PC-3 (cell line): ENCODE measurements at regions not wholly inside any gene's neighbourhood (a gene's known extent, or its start where the extent isn't known, plus 50 kb on each side); places are given as distances from the start of the nearest gene placed in this dataset.

Experiments
- ATAC-seq: fragments of 200-7000 bp; cut with Tn5 transposase; 2 replicates; pipeline ENCODE4 v1.9.1; 2020; ENCODE audit warnings: mild to moderate bottlenecking, moderate library complexity
- BruUV-seq: library from RNA; stranded (reverse); fragments of 400-500 nt; replicated peaks from 2 replicates; lab custom pipeline; 2021; lab: Mats Ljungman, UMichigan
- CTCF ChIA-PET: fragments of 300-600 bp; sonication (Branson Sonifier 250); formaldehyde crosslinking; loops from one replicate; lab custom pipeline; 2022; ENCODE audit warnings: antibody characterized with exemption; lab: Charles Lee
- POLR2A ChIA-PET: fragments of 300-600 bp; sonication (Branson Sonifier 250); formaldehyde crosslinking; loops from one replicate; lab custom pipeline; 2022; ENCODE audit warnings: antibody characterized with exemption; ENCODE audit not compliant: unreplicated experiment; lab: Charles Lee
- DNase-seq: peaks from one replicate; pipeline ENCODE4 v3.0.0-alpha.2; 2015
- H2AFZ ChIP-seq: fragments of 300-600 bp; sonication (generic); 2 replicates; pipeline ENCODE4 v1.6.0; 2016; ENCODE audit warnings: antibody characterized with exemption, low read length
- H3F3A ChIP-seq: fragments of 300-600 bp; sonication (generic); one replicate; pipeline ENCODE4 v1.6.0; 2017; ENCODE audit warnings: antibody characterized with exemption, low read length, control low read depth, mild to moderate bottlenecking; ENCODE audit not compliant: unreplicated experiment
- H3K27ac ChIP-seq: fragments of 300-600 bp; sonication (generic); 2 replicates; pipeline ENCODE4 v1.5.1; 2016; ENCODE audit warnings: mild to moderate bottlenecking, low read length
- H3K27me3 ChIP-seq: fragments of 300-600 bp; sonication (generic); 2 replicates; pipeline ENCODE4 v1.6.1; 2016; ENCODE audit warnings: low read length, mixed read lengths
- H3K36me3 ChIP-seq: fragments of 300-600 bp; sonication (generic); 2 replicates; pipeline ENCODE4 v1.6.1; 2016; ENCODE audit warnings: low read depth, mixed run types, low read length, mixed read lengths
- H3K4me1 ChIP-seq: fragments of 300-600 bp; sonication (generic); 2 replicates; pipeline ENCODE4 v1.5.1; 2016; ENCODE audit warnings: low read length; ENCODE audit not compliant: insufficient read depth
- H3K4me2 ChIP-seq: fragments of 300-600 bp; sonication (generic); 2 replicates; pipeline ENCODE4 v1.6.0; 2016; ENCODE audit warnings: low read length
- H3K4me3 ChIP-seq: fragments of 300-600 bp; sonication (generic); 2 replicates; pipeline ENCODE4 v1.5.1; 2016; ENCODE audit warnings: mild to moderate bottlenecking, low read length, mixed read lengths
- H3K79me2 ChIP-seq: fragments of 300-600 bp; sonication (generic); 2 replicates; pipeline ENCODE4 v1.6.1; 2017; ENCODE audit warnings: low read length, mixed read lengths
- H3K9ac ChIP-seq: fragments of 300-600 bp; sonication (generic); 2 replicates; pipeline ENCODE4 v1.6.0; 2016; ENCODE audit warnings: mild to moderate bottlenecking, low read length
- H3K9me2 ChIP-seq: fragments of 300-600 bp; sonication (generic); replicated peaks from 2 replicates; pipeline ENCODE4 v1.6.1; 2016; ENCODE audit warnings: mixed run types, low read length, mixed read lengths
- H3K9me3 ChIP-seq: fragments of 300-600 bp; sonication (generic); 2 replicates; pipeline ENCODE4 v1.6.1; 2016; ENCODE audit warnings: low read length, mixed read lengths
- H4K20me1 ChIP-seq: fragments of 300-600 bp; sonication (generic); 2 replicates; pipeline ENCODE4 v1.6.1; 2016; ENCODE audit warnings: low read length, mixed read lengths
- EZH2 ChIP-seq: fragments of 300-600 bp; sonication (generic); IDR thresholded peaks from one replicate; pipeline ENCODE4 v1.6.1; 2017; ENCODE audit warnings: antibody characterized with exemption, mild to moderate bottlenecking, low read length; ENCODE audit not compliant: unreplicated experiment
- EZH2phosphoT487 ChIP-seq: fragments of 300-600 bp; sonication (generic); IDR thresholded peaks from 2 replicates; pipeline ENCODE4 v1.6.1; 2018; ENCODE audit warnings: mild to moderate bottlenecking, antibody characterized with exemption, low read length, borderline replicate concordance
- intact Hi-C: fragments of 100-400 bp; cut with micrococcal nuclease; formaldehyde crosslinking; loops from 2 replicates; pipeline ENCODE4 v1.9.0; 2023
- TF ChIP-seq, protein P1 (sequence below): fragments of 300-600 bp; sonication (generic); conservative IDR thresholded peaks from 2 replicates; pipeline ENCODE4 v1.5.1; 2017; ENCODE audit warnings: antibody characterized with exemption, low read depth, mild to moderate bottlenecking, low read length

DNA sequence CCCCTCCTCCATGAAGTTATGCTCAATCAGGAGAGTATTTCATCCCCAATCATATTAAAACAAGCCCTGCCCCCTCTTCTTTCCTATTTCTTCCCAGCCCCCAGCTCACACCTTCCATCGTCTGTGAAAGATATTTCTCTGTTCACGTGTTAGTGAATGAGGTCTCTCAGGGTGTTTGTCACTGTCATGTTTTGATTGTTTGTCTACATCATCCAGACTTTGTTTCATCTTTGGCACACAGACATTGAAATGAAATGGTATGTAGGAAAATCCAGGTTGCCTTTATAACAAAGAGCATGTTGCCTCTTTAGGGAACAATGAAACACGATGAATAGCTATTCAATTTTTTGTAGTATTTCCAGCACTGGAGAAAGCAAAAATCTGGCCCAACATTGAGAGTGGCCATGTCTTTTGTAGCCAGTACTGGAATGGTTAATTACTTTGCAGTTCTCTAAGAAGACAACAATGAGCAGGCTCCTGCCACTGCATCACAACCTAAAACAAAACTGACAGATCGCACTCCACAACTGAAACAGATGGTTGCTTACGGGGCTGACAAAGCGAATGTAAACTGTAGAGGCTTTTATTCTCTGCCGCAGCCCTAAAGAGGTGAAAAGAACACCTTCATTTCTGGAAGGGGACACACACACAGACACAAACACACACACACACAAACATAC, 543.6 kb upstream of the CITED2 start:
- Histone ChIP-seq H3K27me3 (no peaks in the 10 kb centered on the region), H3K9ac (no peak overlapping the region), H2AFZ (no peak overlapping the region), H4K20me1 (no peaks in the 10 kb centered on the region), H3K27ac (no peak overlapping the region), H3K9me3 (no peaks in the 10 kb centered on the region), H3K9me2 (no peaks in the 10 kb centered on the region), H3K4me3 (no peak overlapping the region), H3F3A (no peaks in the 10 kb centered on the region), H3K79me2 (no peaks in the 10 kb centered on the region), H3K4me1 (no peaks in the 10 kb centered on the region), H3K4me2 (no peak overlapping the region), H3K36me3 (no peaks in the 10 kb centered on the region)
- TF ChIP-seq EZH2phosphoT487 (no peak), EZH2 (no peak)
- TF ChIP-seq, protein P1, sequence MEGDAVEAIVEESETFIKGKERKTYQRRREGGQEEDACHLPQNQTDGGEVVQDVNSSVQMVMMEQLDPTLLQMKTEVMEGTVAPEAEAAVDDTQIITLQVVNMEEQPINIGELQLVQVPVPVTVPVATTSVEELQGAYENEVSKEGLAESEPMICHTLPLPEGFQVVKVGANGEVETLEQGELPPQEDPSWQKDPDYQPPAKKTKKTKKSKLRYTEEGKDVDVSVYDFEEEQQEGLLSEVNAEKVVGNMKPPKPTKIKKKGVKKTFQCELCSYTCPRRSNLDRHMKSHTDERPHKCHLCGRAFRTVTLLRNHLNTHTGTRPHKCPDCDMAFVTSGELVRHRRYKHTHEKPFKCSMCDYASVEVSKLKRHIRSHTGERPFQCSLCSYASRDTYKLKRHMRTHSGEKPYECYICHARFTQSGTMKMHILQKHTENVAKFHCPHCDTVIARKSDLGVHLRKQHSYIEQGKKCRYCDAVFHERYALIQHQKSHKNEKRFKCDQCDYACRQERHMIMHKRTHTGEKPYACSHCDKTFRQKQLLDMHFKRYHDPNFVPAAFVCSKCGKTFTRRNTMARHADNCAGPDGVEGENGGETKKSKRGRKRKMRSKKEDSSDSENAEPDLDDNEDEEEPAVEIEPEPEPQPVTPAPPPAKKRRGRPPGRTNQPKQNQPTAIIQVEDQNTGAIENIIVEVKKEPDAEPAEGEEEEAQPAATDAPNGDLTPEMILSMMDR: no peak
- ATAC-seq (no peak), DNase-seq (no peak)
- no TSS peak for BruUV-seq
- ChIA-PET POLR2A (no interaction called here), CTCF (no interaction called here)
- intact Hi-C loops: no loop called here

DNA sequence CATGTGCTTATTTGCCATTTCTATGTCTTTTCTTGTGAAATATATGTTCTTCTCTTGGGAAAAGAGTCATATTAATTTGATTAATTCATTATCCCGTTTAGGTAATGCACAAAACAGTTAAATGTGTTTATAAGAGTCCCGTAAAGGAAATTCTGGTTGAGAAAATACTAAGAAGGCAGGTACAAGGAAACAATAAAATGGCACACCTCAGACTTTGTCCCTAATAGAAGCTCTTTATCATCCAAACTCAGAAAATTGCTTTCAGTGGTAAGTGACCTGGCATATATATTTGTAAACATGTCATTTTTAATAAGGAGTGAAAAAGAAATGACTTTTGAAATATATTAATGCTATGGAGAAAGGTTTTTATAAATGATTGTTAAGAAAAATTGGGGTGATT, 540.5 kb upstream of the CITED2 start:
- Histone ChIP-seq H3K36me3 (no peaks in the 10 kb centered on the region), H4K20me1 (no peaks in the 10 kb centered on the region), H3K4me1 (peaks cover 4% of the 10 kb centered on the region), H2AFZ (no peak overlapping the region), H3K27me3 (no peaks in the 10 kb centered on the region), H3K4me3 (no peak overlapping the region), H3K9ac (no peak overlapping the region), H3K79me2 (no peaks in the 10 kb centered on the region), H3K9me3 (no peaks in the 10 kb centered on the region), H3K9me2 (no peaks in the 10 kb centered on the region), H3F3A (no peaks in the 10 kb centered on the region), H3K4me2 (no peak overlapping the region), H3K27ac (no peak overlapping the region)
- intact Hi-C loops: loop anchor here (5.0 kb wide), 1 partner anchor 67 kb away; no protein-coding TSS in a partner anchor
- no peak for TF ChIP-seq EZH2phosphoT487
- CTCF ChIA-PET: no interaction called here
- ATAC-seq (no peak), DNase-seq (no peak)
- no TSS peak for BruUV-seq
- POLR2A ChIA-PET: no interaction called here

DNA sequence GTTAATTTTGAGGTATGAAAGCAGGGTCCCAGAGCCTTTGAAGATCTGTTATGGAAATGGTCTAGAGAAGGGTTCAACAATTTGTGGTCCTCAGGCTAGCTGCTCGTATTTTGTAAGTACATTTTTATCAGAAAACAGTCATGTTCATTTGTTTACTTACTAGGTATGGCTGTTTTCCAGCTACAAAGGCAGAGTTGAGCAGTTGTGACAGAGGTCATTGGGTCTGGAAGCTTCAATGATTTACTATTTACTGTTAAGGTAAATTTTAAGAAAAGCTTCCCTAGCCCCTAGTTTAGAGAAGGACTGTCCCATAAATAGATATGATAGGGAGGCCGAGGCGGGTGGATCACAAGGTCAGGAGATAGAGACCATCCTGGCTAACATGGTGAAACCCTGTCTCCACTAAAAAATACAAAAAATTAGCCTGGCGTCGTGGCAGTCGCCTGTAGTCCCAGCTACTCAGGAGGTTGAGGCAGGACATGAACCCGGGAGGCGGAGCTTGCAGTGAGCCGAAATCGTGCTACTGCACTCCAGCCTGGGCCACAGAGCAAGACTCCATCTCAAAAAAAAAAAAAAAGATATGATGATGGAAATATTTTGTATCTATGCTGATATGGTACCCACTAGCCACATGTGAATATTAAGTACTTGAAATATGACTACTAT, 538.4 kb upstream of the CITED2 start:
- H3K9ac ChIP-seq: no peak overlapping the region
- no peaks in the 10 kb centered on the region for H3K79me2 ChIP-seq
- no peaks in the 10 kb centered on the region for H4K20me1 ChIP-seq
- no peaks in the 10 kb centered on the region for H3K9me3 ChIP-seq
- BruUV-seq: no TSS peak
- ATAC-seq (no peak), DNase-seq (peak; percentile 3)
- H3F3A ChIP-seq: no peaks in the 10 kb centered on the region
- peaks cover 8% of the 10 kb centered on the region for H3K4me1 ChIP-seq
- no peaks in the 10 kb centered on the region for H3K9me2 ChIP-seq
- intact Hi-C loops: loop anchor here (5.0 kb wide), 1 partner anchor 69 kb away; no protein-coding TSS in a partner anchor
- H3K36me3 ChIP-seq: no peaks in the 10 kb centered on the region
- ChIA-PET CTCF (no interaction called here), POLR2A (no interaction called here)
- no peak for TF ChIP-seq EZH2
- TF ChIP-seq EZH2phosphoT487: no peak
- TF ChIP-seq, protein P1: no peak
- H3K27ac ChIP-seq: no peak overlapping the region
- H3K27me3 ChIP-seq: no peaks in the 10 kb centered on the region
- H3K4me3 ChIP-seq: no peak overlapping the region
- no peak overlapping the region for H2AFZ ChIP-seq
- no peak overlapping the region for H3K4me2 ChIP-seq
